ENCODE measurements at regions not wholly inside any gene's neighbourhood (a gene's known extent, or its start where the extent isn't known, plus 50 kb on each side); places are given as distances from the start of the nearest gene placed in this dataset.

DNA sequence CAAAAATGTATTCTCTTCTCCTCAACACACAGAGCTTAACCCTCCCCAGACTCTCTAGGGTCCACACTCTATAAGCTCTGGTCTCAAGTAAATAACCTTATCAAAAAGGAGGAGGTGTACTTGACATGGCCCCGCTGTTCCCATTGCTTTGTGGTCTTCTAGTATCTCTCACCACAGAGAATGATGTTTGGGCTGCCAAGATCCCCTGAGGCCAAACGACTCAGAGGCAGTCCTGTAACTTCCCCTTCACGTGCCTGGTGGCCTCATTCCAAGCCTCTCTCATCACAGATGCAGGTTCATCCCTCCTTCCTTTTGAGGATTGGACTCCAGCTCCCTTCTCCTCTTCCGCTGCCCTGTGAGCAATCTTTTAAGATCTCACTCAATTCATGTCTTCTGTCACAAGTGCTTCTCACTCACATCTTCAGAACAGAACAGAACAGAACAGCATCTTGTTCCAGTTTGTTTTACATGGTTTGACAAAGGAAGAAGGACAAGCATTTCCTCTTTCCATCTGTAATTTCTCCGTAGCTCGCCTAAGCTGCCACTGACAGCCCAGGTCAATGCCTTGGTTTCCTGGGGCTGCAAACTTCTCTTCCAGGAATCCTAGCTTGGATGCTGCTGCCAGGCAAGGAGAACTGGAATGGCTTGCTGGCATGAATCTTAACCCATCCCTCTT lies 541.5 kb downstream of the CD83 start:
- Mint-ChIP-seq H3K27ac (ENCODE audit: unreplicated experiment) (no peak overlapping the region), H3K36me3 (ENCODE audit: insufficient read depth, unreplicated experiment) (no peaks in the 10 kb centered on the region), H3K4me3 (ENCODE audit: unreplicated experiment) (no peak overlapping the region), H3K4me1 (ENCODE audit: low read depth, unreplicated experiment) (no peaks in the 10 kb centered on the region), H3K9me3 (ENCODE audit: unreplicated experiment) (no peaks in the 10 kb centered on the region), H3K27me3 (ENCODE audit: insufficient read depth, unreplicated experiment) (no peaks in the 10 kb centered on the region)
- Histone ChIP-seq H3K36me3 (ENCODE audit: control insufficient read depth, insufficient read depth, low read length) (no peaks in the 10 kb centered on the region), H3K4me3 (ENCODE audit: low read depth, low read length) (no peak overlapping the region), H3K9me3 (no peaks in the 10 kb centered on the region), H3K4me1 (peaks cover 17% of the 10 kb centered on the region; the same call in 1 of the 2 replicates), H3K27me3 (replicated peaks; ENCODE audit: control insufficient read depth, insufficient read depth, low read length) (no peaks in the 10 kb centered on the region)
- intact Hi-C loops (cut with micrococcal nuclease; ENCODE audit: unreplicated experiment), result no loop called here
- ChIA-PET POLR2A (no interaction called here), CTCF (no interaction called here)
- no peak for DNase-seq
- TF ChIP-seq, protein P1, sequence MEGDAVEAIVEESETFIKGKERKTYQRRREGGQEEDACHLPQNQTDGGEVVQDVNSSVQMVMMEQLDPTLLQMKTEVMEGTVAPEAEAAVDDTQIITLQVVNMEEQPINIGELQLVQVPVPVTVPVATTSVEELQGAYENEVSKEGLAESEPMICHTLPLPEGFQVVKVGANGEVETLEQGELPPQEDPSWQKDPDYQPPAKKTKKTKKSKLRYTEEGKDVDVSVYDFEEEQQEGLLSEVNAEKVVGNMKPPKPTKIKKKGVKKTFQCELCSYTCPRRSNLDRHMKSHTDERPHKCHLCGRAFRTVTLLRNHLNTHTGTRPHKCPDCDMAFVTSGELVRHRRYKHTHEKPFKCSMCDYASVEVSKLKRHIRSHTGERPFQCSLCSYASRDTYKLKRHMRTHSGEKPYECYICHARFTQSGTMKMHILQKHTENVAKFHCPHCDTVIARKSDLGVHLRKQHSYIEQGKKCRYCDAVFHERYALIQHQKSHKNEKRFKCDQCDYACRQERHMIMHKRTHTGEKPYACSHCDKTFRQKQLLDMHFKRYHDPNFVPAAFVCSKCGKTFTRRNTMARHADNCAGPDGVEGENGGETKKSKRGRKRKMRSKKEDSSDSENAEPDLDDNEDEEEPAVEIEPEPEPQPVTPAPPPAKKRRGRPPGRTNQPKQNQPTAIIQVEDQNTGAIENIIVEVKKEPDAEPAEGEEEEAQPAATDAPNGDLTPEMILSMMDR (IDR thresholded peaks at IDR 0.05; ENCODE audit: insufficient read depth in 1 of 2, low read depth in 1 of 2, low read length in 1 of 2, severe bottlenecking in 1 of 2, unreplicated experiment in 1 of 2), result no peak
- BruUV-seq (replicated peaks), result no TSS peak

DNA sequence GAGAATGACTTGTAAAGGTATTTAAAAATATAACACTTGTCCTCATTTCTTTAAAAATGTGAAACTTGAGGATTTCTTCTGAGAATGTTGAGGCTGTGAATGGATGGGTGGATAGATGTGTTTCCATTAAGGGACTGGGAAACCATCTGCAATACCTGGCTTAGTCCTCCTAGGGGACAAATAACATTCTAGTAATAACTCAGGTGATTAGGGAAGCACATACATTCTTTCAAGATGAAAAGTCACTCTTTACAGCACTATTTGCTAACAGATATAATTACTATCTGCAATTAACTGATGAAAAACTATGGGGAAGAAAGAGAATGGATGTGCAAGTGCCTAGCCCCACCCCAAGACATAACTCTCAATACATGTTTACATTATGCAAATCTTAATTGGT lies 542.3 kb downstream of the CD83 start:
- CTCF ChIA-PET, result no interaction called here

DNA sequence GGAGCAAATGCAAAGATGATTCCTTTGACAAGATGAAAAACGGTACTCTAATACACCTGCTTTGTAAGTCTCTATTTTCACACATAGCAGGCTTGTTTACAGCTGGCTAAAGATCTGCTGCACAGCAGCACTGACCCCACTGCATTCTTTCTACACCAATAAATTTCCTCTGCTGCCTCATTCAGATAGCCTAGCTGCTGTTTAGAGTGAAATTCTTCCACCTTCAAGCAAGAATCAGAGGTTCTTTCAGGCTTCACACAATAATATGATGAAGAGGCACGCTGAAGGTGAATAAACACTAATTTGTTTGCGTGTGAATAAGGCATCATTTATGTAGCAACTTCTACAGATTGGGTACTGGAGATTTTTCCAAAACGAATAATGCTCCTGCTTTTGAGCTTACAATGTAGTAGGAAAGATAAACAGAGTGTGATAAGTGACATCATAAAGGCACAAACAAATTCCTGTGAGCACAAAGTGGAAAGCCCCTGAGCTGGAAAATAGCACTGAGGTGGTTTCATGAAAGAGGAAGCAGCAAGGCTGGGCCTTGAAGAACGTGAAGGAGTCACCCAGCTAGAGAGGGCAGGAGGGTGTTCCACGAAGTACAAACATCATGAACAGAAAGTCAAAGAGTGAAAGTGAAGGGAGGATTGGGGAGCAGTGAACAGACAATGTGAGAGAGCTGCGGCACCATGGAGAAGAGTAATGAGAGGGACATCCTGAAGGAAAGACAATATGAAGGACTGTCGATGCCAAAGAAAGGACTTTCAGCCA lies 543.4 kb downstream of the CD83 start:
- Histone ChIP-seq H3K9me3 (no peaks in the 10 kb centered on the region), H3K4me3 (ENCODE audit: low read depth, low read length) (no peak overlapping the region), H3K4me1 (peaks cover 17% of the 10 kb centered on the region; the same call in 1 of the 2 replicates), H3K27me3 (replicated peaks; ENCODE audit: control insufficient read depth, insufficient read depth, low read length) (no peaks in the 10 kb centered on the region), H3K36me3 (ENCODE audit: control insufficient read depth, insufficient read depth, low read length) (no peaks in the 10 kb centered on the region)
- H3K9me3 Mint-ChIP-seq (ENCODE audit: unreplicated experiment), result no peaks in the 10 kb centered on the region
- DNase-seq, result no peak
- H3K4me1 Mint-ChIP-seq (ENCODE audit: low read depth, unreplicated experiment), result peaks cover 5% of the 10 kb centered on the region
- H3K4me3 Mint-ChIP-seq (ENCODE audit: unreplicated experiment), result no peak overlapping the region
- no peaks in the 10 kb centered on the region for H3K36me3 Mint-ChIP-seq (ENCODE audit: insufficient read depth, unreplicated experiment)
- POLR2A ChIA-PET, result no interaction called here
- no peak overlapping the region for H3K27ac Mint-ChIP-seq (ENCODE audit: unreplicated experiment)
- no TSS peak for BruUV-seq (replicated peaks)
- H3K27me3 Mint-ChIP-seq (ENCODE audit: insufficient read depth, unreplicated experiment), result no peaks in the 10 kb centered on the region
- intact Hi-C loops (cut with micrococcal nuclease; ENCODE audit: unreplicated experiment), result no loop called here
- CTCF ChIA-PET, result interaction anchor here (0.7 kb wide), 1 partner anchor 198 kb away, joined by 3 read pairs; no protein-coding TSS in a partner anchor
- TF ChIP-seq, protein P1 (IDR thresholded peaks at IDR 0.05; ENCODE audit: insufficient read depth in 1 of 2, low read depth in 1 of 2, low read length in 1 of 2, severe bottlenecking in 1 of 2, unreplicated experiment in 1 of 2), result no peak

More for the DNA sequence above, 542.3 kb downstream of the CD83 start:
- H3K27me3 Mint-ChIP-seq (ENCODE audit: insufficient read depth, unreplicated experiment), result no peaks in the 10 kb centered on the region
- TF ChIP-seq, protein P1 (IDR thresholded peaks at IDR 0.05; ENCODE audit: insufficient read depth in 1 of 2, low read depth in 1 of 2, low read length in 1 of 2, severe bottlenecking in 1 of 2, unreplicated experiment in 1 of 2), result no peak
- no peak overlapping the region for H3K27ac Mint-ChIP-seq (ENCODE audit: unreplicated experiment)
- Histone ChIP-seq H3K9me3 (no peaks in the 10 kb centered on the region), H3K4me3 (ENCODE audit: low read depth, low read length) (no peak overlapping the region), H3K27me3 (replicated peaks; ENCODE audit: control insufficient read depth, insufficient read depth, low read length) (no peaks in the 10 kb centered on the region), H3K36me3 (ENCODE audit: control insufficient read depth, insufficient read depth, low read length) (no peaks in the 10 kb centered on the region), H3K4me1 (peaks cover 17% of the 10 kb centered on the region; the same call in 1 of the 2 replicates)
- no peaks in the 10 kb centered on the region for H3K36me3 Mint-ChIP-seq (ENCODE audit: insufficient read depth, unreplicated experiment)
- no TSS peak for BruUV-seq (replicated peaks)
- no peak overlapping the region for H3K4me3 Mint-ChIP-seq (ENCODE audit: unreplicated experiment)
- POLR2A ChIA-PET, result no interaction called here
- H3K4me1 Mint-ChIP-seq (ENCODE audit: low read depth, unreplicated experiment), result peaks cover 5% of the 10 kb centered on the region
- DNase-seq, result no peak
- intact Hi-C loops (cut with micrococcal nuclease; ENCODE audit: unreplicated experiment), result no loop called here
- H3K9me3 Mint-ChIP-seq (ENCODE audit: unreplicated experiment), result no peaks in the 10 kb centered on the region

Measured in Caco-2 (cell line).